HCT116 (cell line): ENCODE measurements at regions not wholly inside any gene's neighbourhood (a gene's known extent, or its start where the extent isn't known, plus 50 kb on each side); places are given as distances from the start of the nearest gene placed in this dataset.

ENCODE experiments used
- CEBPB ChIP-seq: IDR thresholded peaks from 2 replicates; pipeline ENCODE4 v1.6.1; 2012; ENCODE audit warnings: low read depth
- CTCF ChIP-seq, 3 experiments: fragments of 200-600 bp in 1 of 3; sonication (generic) in 1 of 3; IDR thresholded peaks in 2 of 3; conservative IDR thresholded peaks in 1 of 3; 2 replicates each; pipeline ENCODE4 v1.5.1; 2012 to 2017; ENCODE audit warnings: low read depth in 2 of 3, low read length in 2 of 3, antibody characterized with exemption in 1 of 3, borderline replicate concordance in 1 of 3, control low read depth in 1 of 3, mild to moderate bottlenecking in 1 of 3, mixed read lengths in 1 of 3, mixed run types in 1 of 3, moderate library complexity in 1 of 3; ENCODE audit not compliant: insufficient read depth in 1 of 3
- EGR1 ChIP-seq: IDR thresholded peaks from 2 replicates; pipeline ENCODE4 v1.6.1; 2012; ENCODE audit warnings: low read depth
- JUND ChIP-seq: IDR thresholded peaks from 2 replicates; pipeline ENCODE4 v1.6.1; 2012
- MAX ChIP-seq: IDR thresholded peaks from 2 replicates; pipeline ENCODE4 v1.6.1; 2012
- POLR2A ChIP-seq: IDR thresholded peaks from 2 replicates; pipeline ENCODE4 v1.7.0; 2011; ENCODE audit warnings: borderline replicate concordance; ENCODE audit not compliant: insufficient read depth, insufficient read length; ENCODE audit errors: extremely low read depth
- POLR2AphosphoS5 ChIP-seq: IDR thresholded peaks from 2 replicates; pipeline ENCODE4 v1.6.1; 2011; ENCODE audit warnings: mild to moderate bottlenecking, low read depth, low read length, moderate library complexity
- SP1 ChIP-seq: IDR thresholded peaks from 2 replicates; pipeline ENCODE4 v1.6.1; 2012; ENCODE audit warnings: low read depth
- SRF ChIP-seq: IDR thresholded peaks from 2 replicates; pipeline ENCODE4 v1.6.1; 2012; ENCODE audit warnings: low read depth
- YY1 ChIP-seq: IDR thresholded peaks from 2 replicates; pipeline ENCODE4 v1.6.1; 2011; ENCODE audit warnings: low read length, low read depth, moderate library complexity, mild to moderate bottlenecking; ENCODE audit not compliant: insufficient replicate concordance; ENCODE audit errors: extremely low read depth
- ZFX ChIP-seq: fragments of 450-650 bp; IDR thresholded peaks from 2 replicates; pipeline ENCODE4 v1.6.1; 2017
- ZNF274 ChIP-seq: fragments of 200-500 bp; sonication (Bioruptor generic); IDR thresholded peaks from 2 replicates; pipeline ENCODE4 v1.6.1; 2014; ENCODE audit warnings: mild to moderate bottlenecking, low read depth, low read length, inconsistent platforms
- TF ChIP-seq, protein P1 (sequence below): IDR thresholded peaks from 2 replicates; pipeline ENCODE4 v1.6.1; 2011; ENCODE audit warnings: mild to moderate bottlenecking, low read length, moderate library complexity; ENCODE audit not compliant: insufficient replicate concordance; ENCODE audit errors: extremely low read depth

DNA sequence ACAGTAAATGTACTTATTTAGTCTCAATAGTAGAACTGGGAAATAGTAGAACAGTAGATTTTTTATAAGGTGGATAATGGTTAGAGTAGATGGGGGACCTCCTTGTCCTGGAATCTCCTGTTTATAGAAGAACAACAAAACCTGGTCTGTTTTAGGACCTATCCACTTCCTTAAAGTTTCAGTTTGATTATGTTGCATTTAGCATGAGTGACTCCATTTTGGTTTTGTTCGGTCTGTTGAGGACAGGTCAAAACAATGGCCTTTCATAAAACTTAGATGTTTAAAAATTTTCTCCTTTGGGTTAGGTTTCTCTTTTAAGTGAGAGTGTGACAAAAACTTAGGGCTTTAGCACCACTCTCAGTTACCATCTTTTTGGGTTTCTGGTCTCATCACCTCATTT lies 308.9 kb downstream of the BTG1 start:
- TF ChIP-seq CTCF (IDR thresholded peaks at IDR 0.05 in 2 of 3, conservative IDR thresholded peaks at IDR 0.05 in 1 of 3; ENCODE audit: borderline replicate concordance in 1 of 3, insufficient read depth in 1 of 3, low read depth in 2 of 3, low read length in 2 of 3): no peak
- TF ChIP-seq CEBPB: no peak
- TF ChIP-seq JUND: no peak
- no peak for TF ChIP-seq POLR2AphosphoS5
- no peak for TF ChIP-seq POLR2A
- TF ChIP-seq MAX: no peak
- TF ChIP-seq SRF: no peak
- no peak for TF ChIP-seq SP1
- no peak for TF ChIP-seq ZFX
- TF ChIP-seq YY1: no peak
- no peak for TF ChIP-seq ZNF274
- TF ChIP-seq, protein P1, sequence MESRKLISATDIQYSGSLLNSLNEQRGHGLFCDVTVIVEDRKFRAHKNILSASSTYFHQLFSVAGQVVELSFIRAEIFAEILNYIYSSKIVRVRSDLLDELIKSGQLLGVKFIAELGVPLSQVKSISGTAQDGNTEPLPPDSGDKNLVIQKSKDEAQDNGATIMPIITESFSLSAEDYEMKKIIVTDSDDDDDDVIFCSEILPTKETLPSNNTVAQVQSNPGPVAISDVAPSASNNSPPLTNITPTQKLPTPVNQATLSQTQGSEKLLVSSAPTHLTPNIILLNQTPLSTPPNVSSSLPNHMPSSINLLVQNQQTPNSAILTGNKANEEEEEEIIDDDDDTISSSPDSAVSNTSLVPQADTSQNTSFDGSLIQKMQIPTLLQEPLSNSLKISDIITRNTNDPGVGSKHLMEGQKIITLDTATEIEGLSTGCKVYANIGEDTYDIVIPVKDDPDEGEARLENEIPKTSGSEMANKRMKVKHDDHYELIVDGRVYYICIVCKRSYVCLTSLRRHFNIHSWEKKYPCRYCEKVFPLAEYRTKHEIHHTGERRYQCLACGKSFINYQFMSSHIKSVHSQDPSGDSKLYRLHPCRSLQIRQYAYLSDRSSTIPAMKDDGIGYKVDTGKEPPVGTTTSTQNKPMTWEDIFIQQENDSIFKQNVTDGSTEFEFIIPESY: no peak
- TF ChIP-seq EGR1: no peak
